GM21447 (cell line): ENCODE measurements at regions not wholly inside any gene's neighbourhood (a gene's known extent, or its start where the extent isn't known, plus 50 kb on each side); places are given as distances from the start of the nearest gene placed in this dataset.

Experiments
- ATAC-seq: cut with Tn5 transposase; IDR thresholded peaks from one replicate; pipeline ENCODE4 v1.9.1; 2021; ENCODE audit not compliant: unreplicated experiment

- ATAC-seq = no peak
Observed at GRCh38 chr16:51629576-51629975, 478.5 kb upstream of the SALL1 start.

- ATAC-seq = no peak
Observed at GRCh38 chr16:51624080-51624775, 473.2 kb upstream of the SALL1 start.

GRCh38 chr16:51621610-51622009 lies 470.5 kb upstream of the SALL1 start:
- ATAC-seq = no peak

GRCh38 chr16:51615141-51615540 lies 464.1 kb upstream of the SALL1 start:
- no peak for ATAC-seq

GRCh38 chr16:51607201-51607651 lies 456.2 kb upstream of the SALL1 start:
- ATAC-seq = no peak

GRCh38 chr16:51596247-51596646 lies 445.2 kb upstream of the SALL1 start:
- ATAC-seq = no peak

GRCh38 chr16:51592535-51593300 lies 441.6 kb upstream of the SALL1 start:
- ATAC-seq = no peak

- ATAC-seq = no peak
Observed at GRCh38 chr16:51592001-51592501, 441.0 kb upstream of the SALL1 start.

GRCh38 chr16:51591480-51591879 lies 440.4 kb upstream of the SALL1 start:
- no peak for ATAC-seq

GRCh38 chr16:51579652-51580360 lies 428.7 kb upstream of the SALL1 start:
- ATAC-seq = no peak

- no peak for ATAC-seq
Observed at GRCh38 chr16:51577621-51578303, 426.7 kb upstream of the SALL1 start.

GRCh38 chr16:51576498-51577195 lies 425.6 kb upstream of the SALL1 start:
- ATAC-seq = no peak

- no peak for ATAC-seq
Observed at GRCh38 chr16:51573191-51573590, 422.1 kb upstream of the SALL1 start.

GRCh38 chr16:51569203-51569931 lies 418.3 kb upstream of the SALL1 start:
- ATAC-seq = peak; percentile 67

- no peak for ATAC-seq
Observed at GRCh38 chr16:51567911-51568310, 416.8 kb upstream of the SALL1 start.

- no peak for ATAC-seq
Observed at GRCh38 chr16:51565184-51565583, 414.1 kb upstream of the SALL1 start.

- no peak for ATAC-seq
Observed at GRCh38 chr16:51562891-51563290, 411.8 kb upstream of the SALL1 start.

GRCh38 chr16:51559901-51560300 lies 408.8 kb upstream of the SALL1 start:
- no peak for ATAC-seq

- ATAC-seq = no peak
Observed at GRCh38 chr16:51557670-51558069, 406.6 kb upstream of the SALL1 start.
